ENCODE measurements at regions not wholly inside any gene's neighbourhood (a gene's known extent, or its start where the extent isn't known, plus 50 kb on each side); places are given as distances from the start of the nearest gene placed in this dataset.

DNA sequence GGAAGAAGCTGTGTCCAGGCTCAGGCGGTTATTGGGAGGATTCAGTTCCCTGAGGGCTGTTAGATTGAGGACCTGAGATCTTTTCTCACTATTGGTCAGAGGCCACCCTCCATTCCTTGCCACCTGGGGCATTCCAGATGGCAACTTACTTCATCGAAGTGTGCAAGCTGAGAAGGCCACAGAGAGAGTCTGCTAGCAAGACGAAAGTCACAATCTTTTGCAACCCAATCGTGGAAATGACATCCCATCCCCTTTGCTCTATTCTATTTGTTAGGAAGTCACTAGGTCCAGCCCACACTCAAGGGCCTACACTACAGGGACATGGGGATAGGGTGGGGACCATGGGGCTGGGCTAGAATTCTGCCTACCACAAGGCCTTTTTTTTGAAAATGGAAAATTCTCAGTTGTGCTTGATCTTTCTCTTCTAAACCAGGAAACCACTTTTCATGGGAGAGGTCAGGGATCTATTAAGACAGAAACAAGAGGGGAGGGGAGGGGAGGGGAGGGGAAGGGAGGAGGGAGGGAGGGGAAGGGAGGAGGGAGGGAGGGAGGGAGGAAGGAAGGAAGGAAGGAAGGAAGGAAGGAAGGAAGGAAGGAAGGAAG lies 217.2 kb downstream of the BCAS1 start:
- Histone ChIP-seq H3K4me1 (ENCODE audit: control insufficient read depth, insufficient read depth, low read length) (peaks cover 9% of the 10 kb centered on the region), H3K27ac (ENCODE audit: low read depth, low read length) (no peak overlapping the region), H3K36me3 (ENCODE audit: control insufficient read depth, insufficient read depth, low read length) (no peaks in the 10 kb centered on the region), H3K9me3 (ENCODE audit: control insufficient read depth, insufficient read depth, low read length) (no peaks in the 10 kb centered on the region), H3K27me3 (ENCODE audit: control insufficient read depth, insufficient read depth, low read length) (no peaks in the 10 kb centered on the region), H3K9ac (ENCODE audit: low read depth, low read length) (no peak overlapping the region), H3K4me3 (ENCODE audit: low read depth, low read length) (no peak overlapping the region)

GRCh38 chr20:53852691-53853090 lies 217.7 kb downstream of the BCAS1 start:
- Histone ChIP-seq H3K4me1 (ENCODE audit: control insufficient read depth, insufficient read depth, low read length) (peaks cover 4% of the 10 kb centered on the region), H3K27ac (ENCODE audit: low read depth, low read length) (no peak overlapping the region)

DNA sequence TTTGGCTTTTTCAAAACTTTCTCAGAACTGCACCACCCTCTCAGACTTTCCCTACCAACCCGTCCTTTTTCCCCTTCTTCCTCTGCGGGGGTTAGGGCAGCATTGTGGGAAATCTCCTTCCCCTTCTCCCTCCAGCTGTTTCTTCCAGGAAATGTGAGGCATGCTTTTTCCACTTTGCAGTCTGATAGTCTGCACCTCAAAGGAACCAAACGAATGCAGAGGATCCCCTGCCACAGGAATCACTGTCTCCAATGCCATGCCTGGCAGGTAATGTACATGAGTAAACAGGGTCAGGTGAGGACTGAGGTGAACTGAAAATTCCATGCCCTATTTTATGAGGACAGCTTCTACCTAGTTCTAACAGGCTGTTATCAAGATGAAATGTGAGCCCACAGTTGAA lies 218.4 kb downstream of the BCAS1 start:
- no peaks in the 10 kb centered on the region for H3K27me3 ChIP-seq (ENCODE audit: control insufficient read depth, insufficient read depth, low read length)
- H3K9me3 ChIP-seq (ENCODE audit: control insufficient read depth, insufficient read depth, low read length) = no peaks in the 10 kb centered on the region
- H3K27ac ChIP-seq (ENCODE audit: low read depth, low read length) = no peak overlapping the region
- no peak overlapping the region for H3K4me3 ChIP-seq (ENCODE audit: low read depth, low read length)
- no peaks in the 10 kb centered on the region for H3K36me3 ChIP-seq (ENCODE audit: control insufficient read depth, insufficient read depth, low read length)
- no peak overlapping the region for H3K9ac ChIP-seq (ENCODE audit: low read depth, low read length)
- H3K4me1 ChIP-seq (ENCODE audit: control insufficient read depth, insufficient read depth, low read length) = no peaks in the 10 kb centered on the region

More at GRCh38 chr20:53852691-53853090, 217.7 kb downstream of the BCAS1 start:
- H3K4me3 ChIP-seq (ENCODE audit: low read depth, low read length) = no peak overlapping the region
- H3K9ac ChIP-seq (ENCODE audit: low read depth, low read length) = no peak overlapping the region
- no peaks in the 10 kb centered on the region for H3K9me3 ChIP-seq (ENCODE audit: control insufficient read depth, insufficient read depth, low read length)
- no peaks in the 10 kb centered on the region for H3K36me3 ChIP-seq (ENCODE audit: control insufficient read depth, insufficient read depth, low read length)
- H3K27me3 ChIP-seq (ENCODE audit: control insufficient read depth, insufficient read depth, low read length) = no peaks in the 10 kb centered on the region

DNA sequence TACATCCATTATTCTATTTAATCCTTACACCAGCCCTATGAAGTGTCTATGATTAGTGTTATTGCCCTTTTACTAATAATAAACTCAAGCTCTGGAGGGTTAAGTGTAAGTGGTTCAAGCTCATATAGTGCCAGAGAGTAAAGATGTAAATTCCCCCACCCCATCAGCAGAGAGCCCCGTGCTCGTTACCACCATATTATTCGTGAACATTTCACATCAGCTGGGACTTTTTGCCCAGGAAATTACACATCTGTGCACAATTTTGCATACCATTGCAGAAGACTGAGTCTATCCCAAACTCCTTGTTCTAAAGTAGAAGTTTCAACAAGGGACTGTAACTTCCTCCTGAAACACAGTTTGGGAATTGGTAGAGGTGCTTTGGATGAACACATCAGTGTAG lies 220.1 kb downstream of the BCAS1 start:
- Histone ChIP-seq H3K9ac (ENCODE audit: low read depth, low read length) (no peak overlapping the region), H3K36me3 (ENCODE audit: control insufficient read depth, insufficient read depth, low read length) (no peaks in the 10 kb centered on the region), H3K27me3 (ENCODE audit: control insufficient read depth, insufficient read depth, low read length) (no peaks in the 10 kb centered on the region), H3K27ac (ENCODE audit: low read depth, low read length) (no peak overlapping the region), H3K4me1 (ENCODE audit: control insufficient read depth, insufficient read depth, low read length) (no peaks in the 10 kb centered on the region), H3K9me3 (ENCODE audit: control insufficient read depth, insufficient read depth, low read length) (no peaks in the 10 kb centered on the region), H3K4me3 (ENCODE audit: low read depth, low read length) (no peak overlapping the region)

- H3K9ac ChIP-seq (ENCODE audit: low read depth, low read length) = no peak overlapping the region
- H3K36me3 ChIP-seq (ENCODE audit: control insufficient read depth, insufficient read depth, low read length) = no peaks in the 10 kb centered on the region
- no peaks in the 10 kb centered on the region for H3K27me3 ChIP-seq (ENCODE audit: control insufficient read depth, insufficient read depth, low read length)
- H3K4me1 ChIP-seq (ENCODE audit: control insufficient read depth, insufficient read depth, low read length) = no peaks in the 10 kb centered on the region
- no peak overlapping the region for H3K27ac ChIP-seq (ENCODE audit: low read depth, low read length)
- no peaks in the 10 kb centered on the region for H3K9me3 ChIP-seq (ENCODE audit: control insufficient read depth, insufficient read depth, low read length)
- H3K4me3 ChIP-seq (ENCODE audit: low read depth, low read length) = no peak overlapping the region
Observed at GRCh38 chr20:53849471-53850059, 220.8 kb downstream of the BCAS1 start.

- H3K36me3 ChIP-seq (ENCODE audit: control insufficient read depth, insufficient read depth, low read length) = no peaks in the 10 kb centered on the region
- H3K27ac ChIP-seq (ENCODE audit: low read depth, low read length) = no peak overlapping the region
- no peak overlapping the region for H3K9ac ChIP-seq (ENCODE audit: low read depth, low read length)
- no peaks in the 10 kb centered on the region for H3K27me3 ChIP-seq (ENCODE audit: control insufficient read depth, insufficient read depth, low read length)
- no peaks in the 10 kb centered on the region for H3K4me1 ChIP-seq (ENCODE audit: control insufficient read depth, insufficient read depth, low read length)
- H3K4me3 ChIP-seq (ENCODE audit: low read depth, low read length) = no peak overlapping the region
- no peaks in the 10 kb centered on the region for H3K9me3 ChIP-seq (ENCODE audit: control insufficient read depth, insufficient read depth, low read length)
Observed at GRCh38 chr20:53848304-53848703, 222.1 kb downstream of the BCAS1 start.

DNA sequence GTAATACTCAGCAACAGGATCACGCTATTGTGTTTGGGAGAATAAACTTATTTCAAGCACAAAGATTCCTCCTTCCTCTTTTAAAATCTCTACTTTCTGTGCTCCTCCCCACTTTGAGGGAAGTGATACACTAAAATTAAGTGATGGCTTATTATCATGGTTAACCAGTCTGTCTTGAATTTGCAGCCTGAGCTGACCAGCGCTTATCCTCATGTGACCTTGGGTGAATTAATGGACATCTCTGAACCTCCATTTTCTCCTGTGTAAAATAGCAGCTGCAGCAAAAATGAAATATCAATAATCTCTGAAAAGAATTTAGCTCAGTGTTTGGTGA lies 222.6 kb downstream of the BCAS1 start:
- H3K9ac ChIP-seq (ENCODE audit: low read depth, low read length) = no peak overlapping the region
- no peaks in the 10 kb centered on the region for H3K9me3 ChIP-seq (ENCODE audit: control insufficient read depth, insufficient read depth, low read length)
- H3K36me3 ChIP-seq (ENCODE audit: control insufficient read depth, insufficient read depth, low read length) = no peaks in the 10 kb centered on the region
- H3K27me3 ChIP-seq (ENCODE audit: control insufficient read depth, insufficient read depth, low read length) = no peaks in the 10 kb centered on the region
- no peak overlapping the region for H3K4me3 ChIP-seq (ENCODE audit: low read depth, low read length)
- H3K27ac ChIP-seq (ENCODE audit: low read depth, low read length) = no peak overlapping the region
- no peaks in the 10 kb centered on the region for H3K4me1 ChIP-seq (ENCODE audit: control insufficient read depth, insufficient read depth, low read length)

DNA sequence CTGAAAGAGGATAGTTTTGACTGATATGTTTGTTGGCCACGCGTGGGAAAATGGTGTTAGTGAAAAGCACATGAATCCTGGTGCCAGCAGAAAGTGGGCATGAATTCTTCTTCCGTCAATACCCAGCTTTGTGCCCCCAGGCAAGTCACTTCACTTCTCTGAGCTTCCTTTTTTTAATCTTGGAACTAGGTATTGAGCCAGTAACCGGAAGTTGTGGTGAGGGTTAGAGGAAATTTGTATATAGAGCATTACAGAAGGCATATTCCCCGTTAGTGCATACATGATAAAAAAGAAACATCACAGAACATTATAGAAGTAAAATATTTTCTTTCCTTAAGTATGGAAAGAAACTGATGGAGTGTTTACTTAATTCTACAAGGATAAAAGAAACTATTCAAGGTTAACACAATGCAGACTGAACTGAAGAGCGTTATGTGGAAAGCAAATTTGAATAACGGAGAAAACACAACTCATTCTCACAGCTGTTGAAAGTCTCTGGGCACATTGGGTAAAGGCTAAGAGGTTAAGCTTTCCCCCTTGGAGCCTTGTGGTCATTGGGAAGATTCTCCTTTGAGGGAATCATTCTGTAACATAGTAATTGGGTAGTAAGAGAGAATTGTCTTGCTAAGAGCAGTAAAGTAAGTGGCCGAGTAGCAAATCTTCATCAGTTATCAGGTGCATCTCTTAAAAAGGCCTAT lies 223.1 kb downstream of the BCAS1 start:
- H3K9me3 ChIP-seq (ENCODE audit: control insufficient read depth, insufficient read depth, low read length) = no peaks in the 10 kb centered on the region
- H3K4me1 ChIP-seq (ENCODE audit: control insufficient read depth, insufficient read depth, low read length) = no peaks in the 10 kb centered on the region
- no peak overlapping the region for H3K9ac ChIP-seq (ENCODE audit: low read depth, low read length)
- no peak overlapping the region for H3K4me3 ChIP-seq (ENCODE audit: low read depth, low read length)
- no peak overlapping the region for H3K27ac ChIP-seq (ENCODE audit: low read depth, low read length)
- H3K27me3 ChIP-seq (ENCODE audit: control insufficient read depth, insufficient read depth, low read length) = no peaks in the 10 kb centered on the region
- H3K36me3 ChIP-seq (ENCODE audit: control insufficient read depth, insufficient read depth, low read length) = no peaks in the 10 kb centered on the region

GRCh38 chr20:53846640-53847039 lies 223.8 kb downstream of the BCAS1 start:
- no peak overlapping the region for H3K4me3 ChIP-seq (ENCODE audit: low read depth, low read length)
- H3K9me3 ChIP-seq (ENCODE audit: control insufficient read depth, insufficient read depth, low read length) = no peaks in the 10 kb centered on the region

GRCh38 chr20:53845980-53846379 lies 224.4 kb downstream of the BCAS1 start:
- H3K9ac ChIP-seq (ENCODE audit: low read depth, low read length) = no peak overlapping the region
- no peaks in the 10 kb centered on the region for H3K9me3 ChIP-seq (ENCODE audit: control insufficient read depth, insufficient read depth, low read length)
- H3K27me3 ChIP-seq (ENCODE audit: control insufficient read depth, insufficient read depth, low read length) = no peaks in the 10 kb centered on the region
- H3K4me1 ChIP-seq (ENCODE audit: control insufficient read depth, insufficient read depth, low read length) = no peaks in the 10 kb centered on the region
- H3K36me3 ChIP-seq (ENCODE audit: control insufficient read depth, insufficient read depth, low read length) = no peaks in the 10 kb centered on the region
- H3K4me3 ChIP-seq (ENCODE audit: low read depth, low read length) = no peak overlapping the region
- no peak overlapping the region for H3K27ac ChIP-seq (ENCODE audit: low read depth, low read length)

More at GRCh38 chr20:53846640-53847039, 223.8 kb downstream of the BCAS1 start:
- no peak overlapping the region for H3K27ac ChIP-seq (ENCODE audit: low read depth, low read length)
- H3K9ac ChIP-seq (ENCODE audit: low read depth, low read length) = no peak overlapping the region
- no peaks in the 10 kb centered on the region for H3K27me3 ChIP-seq (ENCODE audit: control insufficient read depth, insufficient read depth, low read length)
- H3K36me3 ChIP-seq (ENCODE audit: control insufficient read depth, insufficient read depth, low read length) = no peaks in the 10 kb centered on the region
- H3K4me1 ChIP-seq (ENCODE audit: control insufficient read depth, insufficient read depth, low read length) = no peaks in the 10 kb centered on the region

DNA sequence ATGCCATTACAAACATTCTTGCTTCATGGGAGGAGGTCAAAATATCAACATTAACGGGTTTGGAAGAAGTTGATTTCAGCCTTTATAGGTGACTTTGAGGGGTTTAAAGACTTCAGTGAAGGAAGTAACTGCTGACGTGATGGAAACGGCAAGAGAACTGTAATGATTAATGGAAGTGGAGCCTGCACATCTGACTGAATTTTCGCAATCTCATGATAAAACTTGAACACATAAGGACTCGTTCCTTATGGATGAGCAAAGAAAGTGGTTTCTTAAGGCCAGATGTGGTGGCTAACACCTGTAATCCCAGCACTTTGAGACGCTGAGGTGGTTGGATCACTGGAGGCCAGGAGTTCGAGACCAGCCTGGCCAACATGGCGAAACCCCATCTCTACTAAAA lies 226.1 kb downstream of the BCAS1 start:
- H3K27ac ChIP-seq (ENCODE audit: low read depth, low read length) = no peak overlapping the region
- H3K9ac ChIP-seq (ENCODE audit: low read depth, low read length) = no peak overlapping the region
- H3K36me3 ChIP-seq (ENCODE audit: control insufficient read depth, insufficient read depth, low read length) = no peaks in the 10 kb centered on the region
- no peaks in the 10 kb centered on the region for H3K4me1 ChIP-seq (ENCODE audit: control insufficient read depth, insufficient read depth, low read length)
- no peak overlapping the region for H3K4me3 ChIP-seq (ENCODE audit: low read depth, low read length)
- H3K9me3 ChIP-seq (ENCODE audit: control insufficient read depth, insufficient read depth, low read length) = no peaks in the 10 kb centered on the region
- no peaks in the 10 kb centered on the region for H3K27me3 ChIP-seq (ENCODE audit: control insufficient read depth, insufficient read depth, low read length)
